WTC11 (cell line): ENCODE measurements at regions not wholly inside any gene's neighbourhood (a gene's known extent, or its start where the extent isn't known, plus 50 kb on each side); places are given as distances from the start of the nearest gene placed in this dataset.

Experiments
- ATAC-seq: fragments of 200-7000 bp; cut with Tn5 transposase; 2 replicates; pipeline ENCODE4 v1.10.0; 2021; ENCODE audit warnings: mild to moderate bottlenecking, moderate library complexity
- CTCF ChIA-PET: fragments of 300-600 bp; sonication (Branson Sonifier 250); formaldehyde crosslinking; loops from one replicate; lab custom pipeline; 2021; ENCODE audit warnings: antibody characterized with exemption; lab: Charles Lee
- POLR2A ChIA-PET: fragments of 350-600 bp; sonication (Branson Sonifier 250); formaldehyde crosslinking; loops from one replicate; lab custom pipeline; 2021; ENCODE audit warnings: antibody characterized with exemption; lab: Charles Lee
- DNase-seq: peaks from one replicate; pipeline ENCODE4 v3.0.0; 2021; ENCODE audit warnings: low spot score
- H3K27ac Mint-ChIP-seq: 2 replicates; pipeline ENCODE4 v1.8.0; 2021; ENCODE audit warnings: mixed read lengths
- H3K27me3 Mint-ChIP-seq: 2 replicates; pipeline ENCODE4 v1.8.0; 2021; ENCODE audit warnings: low read depth, mild to moderate bottlenecking, moderate library complexity, mixed read lengths
- H3K36me3 Mint-ChIP-seq: 2 replicates; pipeline ENCODE4 v1.8.0; 2021; ENCODE audit warnings: mixed read lengths
- H3K4me1 Mint-ChIP-seq: 2 replicates; pipeline ENCODE4 v1.8.0; 2022; ENCODE audit warnings: mixed read lengths
- H3K4me3 Mint-ChIP-seq: 2 replicates; pipeline ENCODE4 v1.8.0; 2021; ENCODE audit warnings: mild to moderate bottlenecking, moderate library complexity, mixed read lengths
- H3K9me3 Mint-ChIP-seq: 2 replicates; pipeline ENCODE4 v1.8.0; 2021; ENCODE audit warnings: mixed read lengths
- E2F1 ChIP-seq: sonication (generic); formaldehyde crosslinking; IDR thresholded peaks from 2 replicates; pipeline ENCODE4 v1.8.0; 2022; ENCODE audit warnings: mild to moderate bottlenecking, missing genetic modification reagents
- ESRRA ChIP-seq: sonication (generic); formaldehyde crosslinking; IDR thresholded peaks from 2 replicates; pipeline ENCODE4 v1.8.1; 2022; ENCODE audit warnings: mild to moderate bottlenecking, missing genetic modification reagents, borderline replicate concordance
- ETV6 ChIP-seq: sonication (generic); formaldehyde crosslinking; IDR thresholded peaks from 2 replicates; pipeline ENCODE4 v1.8.1; 2022; ENCODE audit warnings: mild to moderate bottlenecking, missing genetic modification reagents
- GABPB1 ChIP-seq: sonication (generic); formaldehyde crosslinking; IDR thresholded peaks from 2 replicates; pipeline ENCODE4 v1.8.1; 2023; ENCODE audit warnings: mild to moderate bottlenecking, missing genetic modification reagents
- HMGA2 ChIP-seq: fragments of 250-450 bp; sonication (Bioruptor Pico); IDR thresholded peaks from 2 replicates; pipeline ENCODE4 v1.4.0; 2021; ENCODE audit warnings: mild to moderate bottlenecking, moderate library complexity
- IRF1 ChIP-seq: sonication (generic); formaldehyde crosslinking; IDR thresholded peaks from 2 replicates; pipeline ENCODE4 v1.8.0; 2023; ENCODE audit warnings: missing genetic modification reagents
- NFYB ChIP-seq: sonication (generic); formaldehyde crosslinking; conservative IDR thresholded peaks from 2 replicates; pipeline ENCODE4 v1.8.0; 2022; ENCODE audit warnings: low read depth, missing genetic modification reagents
- PREB ChIP-seq: sonication (generic); formaldehyde crosslinking; IDR thresholded peaks from 2 replicates; pipeline ENCODE4 v1.8.1; 2022; ENCODE audit warnings: mild to moderate bottlenecking, missing genetic modification reagents, moderate library complexity, borderline replicate concordance
- ZNF219 ChIP-seq: sonication (generic); formaldehyde crosslinking; IDR thresholded peaks from 2 replicates; pipeline ENCODE4 v1.8.0; 2023; ENCODE audit warnings: missing genetic modification reagents, mild to moderate bottlenecking, borderline replicate concordance
- ZNF281 ChIP-seq: sonication (generic); formaldehyde crosslinking; IDR thresholded peaks from 2 replicates; pipeline ENCODE4 v1.8.0; 2023; ENCODE audit warnings: mild to moderate bottlenecking, missing genetic modification reagents
- ZNF317 ChIP-seq: sonication (generic); formaldehyde crosslinking; IDR thresholded peaks from 2 replicates; pipeline ENCODE4 v1.8.1; 2023; ENCODE audit warnings: low read depth, mild to moderate bottlenecking, moderate library complexity, missing genetic modification reagents, borderline replicate concordance
- ZNF512 ChIP-seq: sonication (generic); formaldehyde crosslinking; IDR thresholded peaks from 2 replicates; pipeline ENCODE4 v1.8.1; 2022; ENCODE audit warnings: missing genetic modification reagents, borderline replicate concordance
- ZNF532 ChIP-seq: fragments of 250-450 bp; sonication (Bioruptor Pico); IDR thresholded peaks from 2 replicates; pipeline ENCODE4 v1.9.0; 2021; ENCODE audit warnings: mild to moderate bottlenecking, borderline replicate concordance
- ZNF671 ChIP-seq: fragments of 250-450 bp; sonication (Bioruptor Pico); IDR thresholded peaks from 2 replicates; pipeline ENCODE4 v1.8.0; 2021; ENCODE audit warnings: mild to moderate bottlenecking
- TF ChIP-seq, protein P1 (sequence below): fragments of 200-600 bp; IDR thresholded peaks from 2 replicates; pipeline ENCODE4 v1.8.0; 2022; ENCODE audit warnings: antibody characterized with exemption
- TF ChIP-seq, protein P2 (sequence below): sonication (generic); formaldehyde crosslinking; IDR thresholded peaks from 2 replicates; pipeline ENCODE4 v1.8.1; 2023; ENCODE audit warnings: mild to moderate bottlenecking, missing genetic modification reagents, moderate library complexity
- TF ChIP-seq, protein P3 (sequence below): sonication (generic); formaldehyde crosslinking; conservative IDR thresholded peaks from 2 replicates; pipeline ENCODE4 v1.8.1; 2022; ENCODE audit warnings: mild to moderate bottlenecking, missing genetic modification reagents
- TF ChIP-seq, protein P4 (sequence below): fragments of 250-450 bp; sonication (Bioruptor Pico); IDR thresholded peaks from 2 replicates; pipeline ENCODE4 v1.9.0; 2021; ENCODE audit warnings: mild to moderate bottlenecking

DNA sequence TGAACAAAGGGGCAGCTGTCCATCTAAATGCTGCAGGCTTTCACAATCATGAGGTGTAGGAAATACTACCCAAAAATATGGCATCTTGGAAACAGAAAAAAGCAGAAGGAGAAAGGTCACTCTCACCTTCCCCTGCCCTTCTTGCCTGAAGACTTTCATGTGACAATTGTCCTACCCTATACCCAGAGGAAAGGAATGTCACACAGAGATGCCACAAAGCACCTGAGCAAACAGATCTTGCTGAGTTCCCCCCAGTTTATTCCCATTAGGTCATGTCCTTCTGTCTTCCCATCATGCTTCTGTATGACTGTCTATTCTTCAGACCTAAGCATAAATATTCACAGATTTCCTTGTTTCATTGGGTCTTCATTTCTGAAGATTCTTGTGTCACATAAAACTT is 95.5 kb upstream of the KCNK12 start:
- H3K27me3 Mint-ChIP-seq: no peaks in the 10 kb centered on the region
- ATAC-seq: no peak
- DNase-seq: no peak
- no peak overlapping the region for H3K27ac Mint-ChIP-seq
- no peaks in the 10 kb centered on the region for H3K36me3 Mint-ChIP-seq
- H3K9me3 Mint-ChIP-seq: no peaks in the 10 kb centered on the region
- ChIA-PET CTCF (interaction anchor here (1.5 to 2.0 kb wide), 2 partner anchors 12 to 101 kb away, joined by 3 to 13 read pairs; no protein-coding TSS in a partner anchor), POLR2A (no interaction called here)
- no peak overlapping the region for H3K4me3 Mint-ChIP-seq
- H3K4me1 Mint-ChIP-seq: peaks cover 49% of the 10 kb centered on the region
- TF ChIP-seq ZNF532 (CRISPR knock-in tag): no peak
- TF ChIP-seq, protein P1, sequence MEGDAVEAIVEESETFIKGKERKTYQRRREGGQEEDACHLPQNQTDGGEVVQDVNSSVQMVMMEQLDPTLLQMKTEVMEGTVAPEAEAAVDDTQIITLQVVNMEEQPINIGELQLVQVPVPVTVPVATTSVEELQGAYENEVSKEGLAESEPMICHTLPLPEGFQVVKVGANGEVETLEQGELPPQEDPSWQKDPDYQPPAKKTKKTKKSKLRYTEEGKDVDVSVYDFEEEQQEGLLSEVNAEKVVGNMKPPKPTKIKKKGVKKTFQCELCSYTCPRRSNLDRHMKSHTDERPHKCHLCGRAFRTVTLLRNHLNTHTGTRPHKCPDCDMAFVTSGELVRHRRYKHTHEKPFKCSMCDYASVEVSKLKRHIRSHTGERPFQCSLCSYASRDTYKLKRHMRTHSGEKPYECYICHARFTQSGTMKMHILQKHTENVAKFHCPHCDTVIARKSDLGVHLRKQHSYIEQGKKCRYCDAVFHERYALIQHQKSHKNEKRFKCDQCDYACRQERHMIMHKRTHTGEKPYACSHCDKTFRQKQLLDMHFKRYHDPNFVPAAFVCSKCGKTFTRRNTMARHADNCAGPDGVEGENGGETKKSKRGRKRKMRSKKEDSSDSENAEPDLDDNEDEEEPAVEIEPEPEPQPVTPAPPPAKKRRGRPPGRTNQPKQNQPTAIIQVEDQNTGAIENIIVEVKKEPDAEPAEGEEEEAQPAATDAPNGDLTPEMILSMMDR: no peak
- no peak for TF ChIP-seq HMGA2 (CRISPR knock-in tag)
- TF ChIP-seq ZNF512 (CRISPR knock-in tag): no peak
- no peak for TF ChIP-seq ZNF219
- TF ChIP-seq ZNF671 (CRISPR knock-in tag): no peak
- TF ChIP-seq ZNF281 (CRISPR knock-in tag): no peak
- no peak for TF ChIP-seq PREB (CRISPR knock-in tag)
- TF ChIP-seq NFYB (CRISPR knock-in tag): no peak
- TF ChIP-seq ESRRA: no peak
- TF ChIP-seq IRF1: no peak
- no peak for TF ChIP-seq E2F1 (CRISPR knock-in tag)
- TF ChIP-seq ZNF317 (CRISPR knock-in tag): no peak
- TF ChIP-seq ETV6 (CRISPR knock-in tag): no peak
- TF ChIP-seq, protein P2, sequence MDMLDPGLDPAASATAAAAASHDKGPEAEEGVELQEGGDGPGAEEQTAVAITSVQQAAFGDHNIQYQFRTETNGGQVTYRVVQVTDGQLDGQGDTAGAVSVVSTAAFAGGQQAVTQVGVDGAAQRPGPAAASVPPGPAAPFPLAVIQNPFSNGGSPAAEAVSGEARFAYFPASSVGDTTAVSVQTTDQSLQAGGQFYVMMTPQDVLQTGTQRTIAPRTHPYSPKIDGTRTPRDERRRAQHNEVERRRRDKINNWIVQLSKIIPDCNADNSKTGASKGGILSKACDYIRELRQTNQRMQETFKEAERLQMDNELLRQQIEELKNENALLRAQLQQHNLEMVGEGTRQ (CRISPR knock-in tag): no peak
- TF ChIP-seq GABPB1 (CRISPR knock-in tag): no peak
- TF ChIP-seq, protein P3, sequence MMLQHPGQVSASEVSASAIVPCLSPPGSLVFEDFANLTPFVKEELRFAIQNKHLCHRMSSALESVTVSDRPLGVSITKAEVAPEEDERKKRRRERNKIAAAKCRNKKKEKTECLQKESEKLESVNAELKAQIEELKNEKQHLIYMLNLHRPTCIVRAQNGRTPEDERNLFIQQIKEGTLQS (CRISPR knock-in tag): no peak
- TF ChIP-seq, protein P4, sequence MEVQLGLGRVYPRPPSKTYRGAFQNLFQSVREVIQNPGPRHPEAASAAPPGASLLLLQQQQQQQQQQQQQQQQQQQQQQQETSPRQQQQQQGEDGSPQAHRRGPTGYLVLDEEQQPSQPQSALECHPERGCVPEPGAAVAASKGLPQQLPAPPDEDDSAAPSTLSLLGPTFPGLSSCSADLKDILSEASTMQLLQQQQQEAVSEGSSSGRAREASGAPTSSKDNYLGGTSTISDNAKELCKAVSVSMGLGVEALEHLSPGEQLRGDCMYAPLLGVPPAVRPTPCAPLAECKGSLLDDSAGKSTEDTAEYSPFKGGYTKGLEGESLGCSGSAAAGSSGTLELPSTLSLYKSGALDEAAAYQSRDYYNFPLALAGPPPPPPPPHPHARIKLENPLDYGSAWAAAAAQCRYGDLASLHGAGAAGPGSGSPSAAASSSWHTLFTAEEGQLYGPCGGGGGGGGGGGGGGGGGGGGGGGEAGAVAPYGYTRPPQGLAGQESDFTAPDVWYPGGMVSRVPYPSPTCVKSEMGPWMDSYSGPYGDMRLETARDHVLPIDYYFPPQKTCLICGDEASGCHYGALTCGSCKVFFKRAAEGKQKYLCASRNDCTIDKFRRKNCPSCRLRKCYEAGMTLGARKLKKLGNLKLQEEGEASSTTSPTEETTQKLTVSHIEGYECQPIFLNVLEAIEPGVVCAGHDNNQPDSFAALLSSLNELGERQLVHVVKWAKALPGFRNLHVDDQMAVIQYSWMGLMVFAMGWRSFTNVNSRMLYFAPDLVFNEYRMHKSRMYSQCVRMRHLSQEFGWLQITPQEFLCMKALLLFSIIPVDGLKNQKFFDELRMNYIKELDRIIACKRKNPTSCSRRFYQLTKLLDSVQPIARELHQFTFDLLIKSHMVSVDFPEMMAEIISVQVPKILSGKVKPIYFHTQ (CRISPR knock-in tag): no peak
